NT2/D1 (cell line): ENCODE measurements at regions not wholly inside any gene's neighbourhood (a gene's known extent, or its start where the extent isn't known, plus 50 kb on each side); places are given as distances from the start of the nearest gene placed in this dataset.

Experiments
- DNase-seq: peaks from one replicate; pipeline ENCODE4 v3.0.0-alpha.2; 2011; ENCODE audit warnings: low read depth, low spot score
- H3K27me3 ChIP-seq: 2 replicates; pipeline ENCODE4 v1.6.0; 2011; ENCODE audit warnings: mild to moderate bottlenecking; ENCODE audit not compliant: insufficient read length, insufficient read depth
- H3K36me3 ChIP-seq: 2 replicates; pipeline ENCODE4 v1.6.1; 2011; ENCODE audit warnings: mild to moderate bottlenecking, low read length, mixed read lengths; ENCODE audit not compliant: insufficient read depth, insufficient read length
- H3K4me1 ChIP-seq: 2 replicates; pipeline ENCODE4 v1.5.1; 2011; ENCODE audit not compliant: insufficient read depth, insufficient read length
- H3K4me3 ChIP-seq: 2 replicates; pipeline ENCODE4 v1.5.1; 2011; ENCODE audit warnings: low read depth; ENCODE audit not compliant: insufficient read length
- H3K9ac ChIP-seq: 2 replicates; pipeline ENCODE4 v1.6.0; 2011; ENCODE audit warnings: low read depth; ENCODE audit not compliant: insufficient read length
- H3K9me3 ChIP-seq: 2 replicates; pipeline ENCODE4 v1.5.1; 2011; ENCODE audit warnings: mild to moderate bottlenecking, low read length; ENCODE audit not compliant: insufficient read depth
- SUZ12 ChIP-seq: IDR thresholded peaks from 2 replicates; pipeline ENCODE4 v1.6.1; 2011; ENCODE audit not compliant: insufficient read length, insufficient read depth; ENCODE audit errors: extremely low read depth
- YY1 ChIP-seq: IDR thresholded peaks from 2 replicates; pipeline ENCODE4 v1.6.1; 2011; ENCODE audit not compliant: insufficient read length, insufficient read depth
- ZNF274 ChIP-seq: IDR thresholded peaks from 2 replicates; pipeline ENCODE4 v1.6.1; 2011; ENCODE audit warnings: mild to moderate bottlenecking, low read depth, low read length

GRCh38 chr6:143621876-143622605 is 55.7 kb upstream of the PHACTR2 start:
- TF ChIP-seq SUZ12 (no peak), ZNF274 (no peak), YY1 (no peak)
- Histone ChIP-seq H3K27me3 (no peaks in the 10 kb centered on the region), H3K9me3 (no peaks in the 10 kb centered on the region), H3K4me1 (no peaks in the 10 kb centered on the region), H3K36me3 (no peaks in the 10 kb centered on the region), H3K4me3 (no peak overlapping the region), H3K9ac (no peak overlapping the region)
- DNase-seq = no peak

- TF ChIP-seq ZNF274 = no peak
- no peak for TF ChIP-seq SUZ12
- no peak for TF ChIP-seq YY1
- Histone ChIP-seq H3K9ac (no peak overlapping the region), H3K4me3 (no peak overlapping the region), H3K9me3 (no peaks in the 10 kb centered on the region), H3K4me1 (no peaks in the 10 kb centered on the region), H3K27me3 (no peaks in the 10 kb centered on the region), H3K36me3 (no peaks in the 10 kb centered on the region)
- no peak for DNase-seq
These were observed 56.4 kb upstream of the PHACTR2 start for GRCh38 chr6:143621159-143621873.

GRCh38 chr6:143620447-143620846 is 57.3 kb upstream of the PHACTR2 start:
- no peaks in the 10 kb centered on the region for H3K9me3 ChIP-seq
- H3K9ac ChIP-seq = no peak overlapping the region
- TF ChIP-seq ZNF274 = no peak
- TF ChIP-seq YY1 = no peak
- no peak for TF ChIP-seq SUZ12
- H3K4me3 ChIP-seq = no peak overlapping the region
- DNase-seq = no peak
- no peaks in the 10 kb centered on the region for H3K36me3 ChIP-seq
- H3K27me3 ChIP-seq = no peaks in the 10 kb centered on the region
- no peaks in the 10 kb centered on the region for H3K4me1 ChIP-seq

- no peaks in the 10 kb centered on the region for H3K27me3 ChIP-seq
- H3K36me3 ChIP-seq = no peaks in the 10 kb centered on the region
- H3K4me3 ChIP-seq = no peak overlapping the region
These were observed 57.9 kb upstream of the PHACTR2 start for GRCh38 chr6:143619824-143620401.

GRCh38 chr6:143616741-143617140 is 61.0 kb upstream of the PHACTR2 start:
- no peak for DNase-seq
- H3K9ac ChIP-seq = no peak overlapping the region
- no peaks in the 10 kb centered on the region for H3K9me3 ChIP-seq
- H3K4me3 ChIP-seq = no peak overlapping the region
- no peaks in the 10 kb centered on the region for H3K36me3 ChIP-seq
- TF ChIP-seq YY1 = no peak
- no peak for TF ChIP-seq ZNF274
- no peak for TF ChIP-seq SUZ12
- H3K27me3 ChIP-seq = no peaks in the 10 kb centered on the region
- no peaks in the 10 kb centered on the region for H3K4me1 ChIP-seq

More at GRCh38 chr6:143619824-143620401, 57.9 kb upstream of the PHACTR2 start:
- DNase-seq = no peak
- no peak overlapping the region for H3K9ac ChIP-seq
- H3K9me3 ChIP-seq = no peaks in the 10 kb centered on the region
- TF ChIP-seq SUZ12 (no peak), YY1 (no peak), ZNF274 (no peak)
- no peaks in the 10 kb centered on the region for H3K4me1 ChIP-seq

GRCh38 chr6:143615785-143616184 is 62.0 kb upstream of the PHACTR2 start:
- H3K27me3 ChIP-seq = no peaks in the 10 kb centered on the region
- H3K4me1 ChIP-seq = no peaks in the 10 kb centered on the region
- no peaks in the 10 kb centered on the region for H3K9me3 ChIP-seq
- DNase-seq = no peak
- no peak for TF ChIP-seq SUZ12
- TF ChIP-seq YY1 = no peak
- no peak for TF ChIP-seq ZNF274
- no peaks in the 10 kb centered on the region for H3K36me3 ChIP-seq
- H3K9ac ChIP-seq = no peak overlapping the region
- no peak overlapping the region for H3K4me3 ChIP-seq

- no peaks in the 10 kb centered on the region for H3K9me3 ChIP-seq
- H3K27me3 ChIP-seq = no peaks in the 10 kb centered on the region
- TF ChIP-seq ZNF274 = no peak
- TF ChIP-seq SUZ12 = no peak
- TF ChIP-seq YY1 = no peak
- H3K4me3 ChIP-seq = no peak overlapping the region
- DNase-seq = no peak
- no peaks in the 10 kb centered on the region for H3K4me1 ChIP-seq
- H3K36me3 ChIP-seq = no peaks in the 10 kb centered on the region
- H3K9ac ChIP-seq = no peak overlapping the region
These were observed 63.5 kb upstream of the PHACTR2 start for GRCh38 chr6:143614235-143614634.
